ENCODE measurements at regions not wholly inside any gene's neighbourhood (a gene's known extent, or its start where the extent isn't known, plus 50 kb on each side); places are given as distances from the start of the nearest gene placed in this dataset.
"Not testable (repeated sequence)": the region's sequence is repeated elsewhere in the genome, so short reads cannot be mapped to it uniquely, and the experiment has no call there.

GRCh38 chr4:117014236-117014635, 71.1 kb downstream of the TRAM1L1 start:
- peaks cover 2% of the 10 kb centered on the region for H3K9me3 Mint-ChIP-seq
- no peak overlapping the region for H3K4me3 Mint-ChIP-seq
- no peak for ATAC-seq (ENCODE audit: low read depth)
- H3K27ac Mint-ChIP-seq: no peak overlapping the region
- no peaks in the 10 kb centered on the region for H3K27me3 Mint-ChIP-seq
- H3K36me3 Mint-ChIP-seq: no peaks in the 10 kb centered on the region
- DNase-seq: no peak
- POLR2A ChIA-PET: no interaction called here
- no peaks in the 10 kb centered on the region for H3K4me1 Mint-ChIP-seq

GRCh38 chr4:117010671-117011070, 74.7 kb downstream of the TRAM1L1 start:
- DNase-seq (no peak), ATAC-seq (ENCODE audit: low read depth) (no peak)
- POLR2A ChIA-PET: no interaction called here
- H3K27me3 Mint-ChIP-seq: no peaks in the 10 kb centered on the region
- no peaks in the 10 kb centered on the region for H3K4me1 Mint-ChIP-seq
- no peak overlapping the region for H3K4me3 Mint-ChIP-seq
- H3K27ac Mint-ChIP-seq: no peak overlapping the region
- peaks cover 2% of the 10 kb centered on the region for H3K9me3 Mint-ChIP-seq
- H3K36me3 Mint-ChIP-seq: no peaks in the 10 kb centered on the region

GRCh38 chr4:117001077-117001476, 84.3 kb downstream of the TRAM1L1 start:
- no peak overlapping the region for H3K27ac Mint-ChIP-seq
- no peaks in the 10 kb centered on the region for H3K36me3 Mint-ChIP-seq
- H3K4me3 Mint-ChIP-seq: no peak overlapping the region
- no peak for DNase-seq
- ATAC-seq (ENCODE audit: low read depth): no peak
- no peaks in the 10 kb centered on the region for H3K4me1 Mint-ChIP-seq
- H3K9me3 Mint-ChIP-seq: no peaks in the 10 kb centered on the region
- POLR2A ChIA-PET: no interaction called here
- no peaks in the 10 kb centered on the region for H3K27me3 Mint-ChIP-seq

- H3K4me1 Mint-ChIP-seq: no peaks in the 10 kb centered on the region
- H3K36me3 Mint-ChIP-seq: no peaks in the 10 kb centered on the region
- POLR2A ChIA-PET: no interaction called here
- no peak overlapping the region for H3K4me3 Mint-ChIP-seq
- ATAC-seq (ENCODE audit: low read depth) (no peak), DNase-seq (no peak)
- H3K27ac Mint-ChIP-seq: no peak overlapping the region
- no peaks in the 10 kb centered on the region for H3K27me3 Mint-ChIP-seq
- peaks cover 3% of the 10 kb centered on the region for H3K9me3 Mint-ChIP-seq
Measured at GRCh38 chr4:116982656-116983055, 102.7 kb downstream of the TRAM1L1 start.

- H3K27ac Mint-ChIP-seq; ATAC-seq (ENCODE audit: low read depth); DNase-seq; H3K27me3 Mint-ChIP-seq; POLR2A ChIA-PET; H3K4me3 Mint-ChIP-seq; H3K36me3 Mint-ChIP-seq; H3K9me3 Mint-ChIP-seq; H3K4me1 Mint-ChIP-seq: not testable (repeated sequence)
Measured at GRCh38 chr4:116980436-116980835, 104.9 kb downstream of the TRAM1L1 start.

- POLR2A ChIA-PET: no interaction called here
- DNase-seq (no peak), ATAC-seq (ENCODE audit: low read depth) (no peak)
- Mint-ChIP-seq H3K36me3 (no peaks in the 10 kb centered on the region), H3K4me3 (no peak overlapping the region), H3K9me3 (no peaks in the 10 kb centered on the region), H3K4me1 (no peaks in the 10 kb centered on the region), H3K27ac (no peak overlapping the region), H3K27me3 (no peaks in the 10 kb centered on the region)
Measured at GRCh38 chr4:116959045-116959444, 126.3 kb downstream of the TRAM1L1 start.

- DNase-seq: no peak
- H3K36me3 Mint-ChIP-seq: no peaks in the 10 kb centered on the region
- H3K27ac Mint-ChIP-seq: no peak overlapping the region
- no peaks in the 10 kb centered on the region for H3K4me1 Mint-ChIP-seq
- H3K4me3 Mint-ChIP-seq: no peak overlapping the region
- no peaks in the 10 kb centered on the region for H3K9me3 Mint-ChIP-seq
- no peaks in the 10 kb centered on the region for H3K27me3 Mint-ChIP-seq
- ATAC-seq (ENCODE audit: low read depth): no peak
- POLR2A ChIA-PET: no interaction called here
Measured at GRCh38 chr4:116953947-116954346, 131.4 kb downstream of the TRAM1L1 start.

GRCh38 chr4:116952530-116953136, 132.7 kb downstream of the TRAM1L1 start:
- no peak for ATAC-seq (ENCODE audit: low read depth)
- POLR2A ChIA-PET: no interaction called here
- Mint-ChIP-seq H3K9me3 (no peaks in the 10 kb centered on the region), H3K36me3 (no peaks in the 10 kb centered on the region), H3K27ac (no peak overlapping the region), H3K4me1 (no peaks in the 10 kb centered on the region), H3K4me3 (no peak overlapping the region), H3K27me3 (no peaks in the 10 kb centered on the region)
- DNase-seq: no peak

GRCh38 chr4:116949856-116950255, 135.5 kb downstream of the TRAM1L1 start:
- Mint-ChIP-seq H3K4me1 (no peaks in the 10 kb centered on the region), H3K27ac (no peak overlapping the region), H3K36me3 (no peaks in the 10 kb centered on the region)

GRCh38 chr4:116942315-116942714, 143.1 kb downstream of the TRAM1L1 start:
- H3K27me3 Mint-ChIP-seq: no peaks in the 10 kb centered on the region
- no peak overlapping the region for H3K27ac Mint-ChIP-seq
- H3K36me3 Mint-ChIP-seq: no peaks in the 10 kb centered on the region
- no peak for DNase-seq
- ATAC-seq (ENCODE audit: low read depth): no peak
- H3K4me3 Mint-ChIP-seq: no peak overlapping the region
- H3K4me1 Mint-ChIP-seq: no peaks in the 10 kb centered on the region
- POLR2A ChIA-PET: no interaction called here
- no peaks in the 10 kb centered on the region for H3K9me3 Mint-ChIP-seq

More at GRCh38 chr4:116949856-116950255, 135.5 kb downstream of the TRAM1L1 start:
- DNase-seq (no peak), ATAC-seq (ENCODE audit: low read depth) (no peak)
- Mint-ChIP-seq H3K9me3 (no peaks in the 10 kb centered on the region), H3K27me3 (no peaks in the 10 kb centered on the region), H3K4me3 (no peak overlapping the region)
- POLR2A ChIA-PET: no interaction called here

GRCh38 chr4:116930329-116930728, 155.0 kb downstream of the TRAM1L1 start:
- Mint-ChIP-seq H3K36me3 (no peaks in the 10 kb centered on the region), H3K27ac (no peak overlapping the region), H3K4me1 (no peaks in the 10 kb centered on the region), H3K9me3 (no peaks in the 10 kb centered on the region), H3K4me3 (no peak overlapping the region), H3K27me3 (peaks cover 2% of the 10 kb centered on the region)
- no peak for ATAC-seq (ENCODE audit: low read depth)
- no peak for DNase-seq
- POLR2A ChIA-PET: no interaction called here

GRCh38 chr4:116926631-116927295, 158.6 kb downstream of the TRAM1L1 start:
- H3K27me3 Mint-ChIP-seq: peaks cover 2% of the 10 kb centered on the region
- no peak for ATAC-seq (ENCODE audit: low read depth)
- no peak overlapping the region for H3K27ac Mint-ChIP-seq

GRCh38 chr4:116925900-116926457, 159.4 kb downstream of the TRAM1L1 start:
- Mint-ChIP-seq H3K9me3 (no peaks in the 10 kb centered on the region), H3K27ac (no peak overlapping the region), H3K27me3 (peaks cover 2% of the 10 kb centered on the region), H3K4me1 (no peaks in the 10 kb centered on the region), H3K36me3 (no peaks in the 10 kb centered on the region), H3K4me3 (no peak overlapping the region)
- ATAC-seq (ENCODE audit: low read depth): no peak
- POLR2A ChIA-PET: no interaction called here
- DNase-seq: no peak

More at GRCh38 chr4:116926631-116927295, 158.6 kb downstream of the TRAM1L1 start:
- no peak for DNase-seq
- POLR2A ChIA-PET: no interaction called here
- H3K4me1 Mint-ChIP-seq: no peaks in the 10 kb centered on the region
- H3K9me3 Mint-ChIP-seq: no peaks in the 10 kb centered on the region
- no peak overlapping the region for H3K4me3 Mint-ChIP-seq
- H3K36me3 Mint-ChIP-seq: no peaks in the 10 kb centered on the region

- POLR2A ChIA-PET: no interaction called here
- Mint-ChIP-seq H3K27me3 (peaks cover 2% of the 10 kb centered on the region), H3K27ac (no peak overlapping the region), H3K4me1 (no peaks in the 10 kb centered on the region), H3K4me3 (no peak overlapping the region), H3K36me3 (no peaks in the 10 kb centered on the region), H3K9me3 (no peaks in the 10 kb centered on the region)
- ATAC-seq (ENCODE audit: low read depth) (no peak), DNase-seq (no peak)
Measured at GRCh38 chr4:116923389-116923788, 162.0 kb downstream of the TRAM1L1 start.
